ENCODE measurements at regions not wholly inside any gene's neighbourhood (a gene's known extent, or its start where the extent isn't known, plus 50 kb on each side); places are given as distances from the start of the nearest gene placed in this dataset.

DNA sequence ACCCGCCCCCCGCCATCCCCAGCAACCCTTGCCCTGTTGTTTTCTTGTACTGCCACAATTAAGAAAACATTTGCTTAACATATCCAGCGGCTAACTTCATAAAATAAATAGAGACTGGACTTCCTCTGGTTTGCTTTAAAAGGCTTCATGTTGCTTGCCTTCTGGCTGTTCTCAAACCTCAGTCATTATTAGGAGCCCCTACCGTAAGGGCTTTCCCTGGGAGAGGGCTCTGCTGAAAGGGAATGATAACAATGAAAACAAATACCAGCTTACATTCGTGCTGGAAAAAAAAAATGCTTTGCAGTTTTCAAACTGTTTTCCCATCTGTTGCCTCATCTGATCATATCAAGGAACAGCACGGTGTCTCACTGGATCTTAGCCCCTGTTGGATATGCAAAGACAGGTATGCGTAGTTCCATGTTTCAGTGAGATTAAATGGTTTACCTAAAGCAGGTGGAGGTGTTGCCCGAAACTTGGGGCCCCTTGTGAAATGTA, 77.2 kb upstream of the VGLL4 start:
- Histone ChIP-seq H3K4me1 (ENCODE audit: insufficient read depth, low read length) (peaks cover 20% of the 10 kb centered on the region), H3K9me3 (ENCODE audit: insufficient read depth, low read depth, low read length) (no peaks in the 10 kb centered on the region), H3K9ac (ENCODE audit: low read depth, low read length) (peak overlapping the region; percentile 29; the same call in 1 of the 2 replicates), H3K4me3 (ENCODE audit: low read length) (peak overlapping the region; percentile 84; the same call in 1 of the 2 replicates), H3K27ac (ENCODE audit: low read length) (no peak overlapping the region), H3K27me3 (ENCODE audit: insufficient read depth, low read length) (peaks cover 40% of the 10 kb centered on the region), H3K36me3 (ENCODE audit: insufficient read depth, low read depth, low read length) (no peaks in the 10 kb centered on the region)

DNA sequence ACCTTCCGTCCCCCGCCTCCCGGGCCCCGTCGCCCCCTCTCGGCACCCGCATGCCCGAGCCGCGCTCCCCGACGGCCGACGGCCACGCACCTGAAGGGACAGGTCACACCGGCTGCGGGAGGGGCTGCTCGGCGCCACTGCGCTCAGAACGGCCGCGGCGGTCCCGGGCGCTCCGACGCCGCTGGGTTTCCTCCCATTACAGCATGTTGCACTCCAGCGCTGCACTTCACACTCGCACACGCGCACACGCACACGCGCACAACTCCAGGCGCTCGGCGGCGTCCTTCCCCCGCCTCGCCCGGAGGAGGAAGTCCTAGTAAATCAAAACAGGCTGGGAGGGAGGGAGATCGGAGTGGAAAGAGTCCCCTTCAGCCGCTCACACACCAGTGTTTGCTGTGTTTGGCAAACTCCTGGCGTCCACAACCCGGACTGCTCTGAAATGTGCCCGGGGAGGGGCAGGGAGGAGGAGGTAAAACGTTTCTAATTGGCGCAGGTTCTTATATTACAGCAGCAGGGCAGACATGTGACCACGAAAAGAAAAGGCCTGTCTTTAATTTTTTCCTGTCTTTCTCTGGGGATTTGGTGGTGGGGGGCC, 76.7 kb upstream of the VGLL4 start:
- no peaks in the 10 kb centered on the region for H3K9me3 ChIP-seq (ENCODE audit: insufficient read depth, low read depth, low read length)
- H3K4me3 ChIP-seq (ENCODE audit: low read length) = peak overlapping the region; percentile 84
- peaks cover 40% of the 10 kb centered on the region for H3K27me3 ChIP-seq (ENCODE audit: insufficient read depth, low read length)
- peaks cover 20% of the 10 kb centered on the region for H3K4me1 ChIP-seq (ENCODE audit: insufficient read depth, low read length)
- H3K9ac ChIP-seq (ENCODE audit: low read depth, low read length) = peak overlapping the region; percentile 29; the same call in 1 of the 2 replicates
- no peaks in the 10 kb centered on the region for H3K36me3 ChIP-seq (ENCODE audit: insufficient read depth, low read depth, low read length)
- no peak overlapping the region for H3K27ac ChIP-seq (ENCODE audit: low read length)

DNA sequence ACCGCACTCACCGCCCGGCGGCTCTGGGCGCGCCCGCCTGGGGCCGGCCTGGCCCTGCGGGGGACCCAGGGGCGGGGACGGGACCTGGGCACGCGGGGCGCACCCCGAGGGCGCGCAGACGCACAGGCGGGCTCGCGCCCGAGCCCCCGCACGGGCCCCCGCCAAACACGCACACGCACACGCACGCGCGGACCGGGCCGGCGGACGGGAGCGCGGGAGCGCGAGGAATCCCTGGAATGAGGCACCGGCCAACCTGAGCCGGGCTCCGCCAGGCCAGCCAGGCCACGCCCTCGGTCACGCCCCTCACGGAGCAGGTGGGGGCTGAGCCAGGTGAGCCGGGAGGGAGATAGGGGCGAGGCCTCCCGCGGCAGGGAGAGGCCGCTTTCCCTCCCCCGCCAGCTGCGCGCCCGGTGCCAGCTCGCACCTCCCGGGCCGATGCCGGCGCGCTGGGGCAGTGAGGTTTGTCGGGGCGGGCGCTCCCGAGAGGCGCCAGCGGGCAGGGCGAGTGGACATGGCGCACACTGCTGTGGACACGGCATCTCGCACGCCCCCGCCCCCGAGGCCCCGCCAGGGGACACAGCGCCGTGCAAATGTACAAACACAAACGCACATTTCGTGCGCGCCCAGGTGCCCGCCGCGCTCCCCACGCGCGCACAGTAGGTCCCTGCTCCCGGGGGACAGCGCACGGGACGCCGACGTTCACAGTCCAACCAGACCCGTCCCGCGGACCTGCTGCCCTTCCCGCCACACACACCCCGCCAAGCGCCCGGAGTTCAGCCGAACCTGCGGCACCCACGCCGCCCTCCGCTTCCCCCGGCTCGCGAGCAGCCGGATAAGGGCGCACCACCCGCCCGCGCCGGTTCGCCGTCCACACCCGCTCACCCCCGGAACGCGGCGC, 75.9 kb upstream of the VGLL4 start:
- no peak overlapping the region for H3K27ac ChIP-seq (ENCODE audit: low read length)

DNA sequence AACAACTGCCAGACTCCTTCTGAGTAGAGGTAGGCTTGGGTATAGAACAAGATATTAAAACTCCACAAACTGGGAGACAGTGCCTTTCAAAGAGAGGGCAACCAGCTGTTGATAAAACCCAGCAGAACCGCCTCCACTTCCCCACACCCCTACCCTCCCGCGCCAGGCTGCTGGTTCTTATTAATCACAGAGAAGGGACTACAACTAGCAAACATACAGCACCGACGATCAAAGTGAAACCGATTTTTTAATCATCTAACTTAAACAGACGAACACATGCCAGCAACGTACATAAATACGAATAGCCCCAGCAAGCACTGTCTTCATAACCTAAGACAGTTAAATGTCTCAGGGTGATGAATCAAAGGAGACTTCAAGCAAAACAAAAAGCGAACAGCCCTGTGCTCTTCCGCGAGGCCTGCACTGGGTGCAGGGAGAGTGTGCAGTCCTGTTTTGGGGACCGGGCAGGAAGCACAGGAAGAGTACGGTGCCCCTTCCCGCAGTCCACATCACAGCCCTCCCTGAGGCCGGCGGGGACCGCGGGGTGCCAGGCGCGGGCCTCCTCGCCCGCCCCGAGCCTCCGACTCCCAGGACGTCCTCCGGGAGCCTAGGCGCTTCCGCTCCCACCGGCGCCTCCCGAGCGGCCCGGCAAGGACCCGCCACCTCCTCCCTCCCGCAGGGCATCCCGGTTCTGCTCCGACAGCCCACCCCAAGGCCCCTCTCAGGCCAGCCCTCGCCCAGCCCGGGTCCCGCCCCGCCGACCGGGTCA, 75.1 kb upstream of the VGLL4 start:
- H3K9ac ChIP-seq (ENCODE audit: low read depth, low read length) = peak overlapping the region; percentile 52; the same call in 1 of the 2 replicates
- peaks cover 20% of the 10 kb centered on the region for H3K4me1 ChIP-seq (ENCODE audit: insufficient read depth, low read length)
- no peak overlapping the region for H3K27ac ChIP-seq (ENCODE audit: low read length)
- peaks cover 35% of the 10 kb centered on the region for H3K27me3 ChIP-seq (ENCODE audit: insufficient read depth, low read length)
- no peaks in the 10 kb centered on the region for H3K36me3 ChIP-seq (ENCODE audit: insufficient read depth, low read depth, low read length)
- peak overlapping the region; percentile 84 for H3K4me3 ChIP-seq (ENCODE audit: low read length)
- H3K9me3 ChIP-seq (ENCODE audit: insufficient read depth, low read depth, low read length) = no peaks in the 10 kb centered on the region

More for the DNA sequence above, 75.9 kb upstream of the VGLL4 start:
- Histone ChIP-seq H3K4me3 (ENCODE audit: low read length) (peak overlapping the region; percentile 84; the same call in 1 of the 2 replicates), H3K36me3 (ENCODE audit: insufficient read depth, low read depth, low read length) (no peaks in the 10 kb centered on the region), H3K27me3 (ENCODE audit: insufficient read depth, low read length) (peaks cover 35% of the 10 kb centered on the region), H3K4me1 (ENCODE audit: insufficient read depth, low read length) (peaks cover 20% of the 10 kb centered on the region), H3K9ac (ENCODE audit: low read depth, low read length) (peak overlapping the region; percentile 52; the same call in 1 of the 2 replicates), H3K9me3 (ENCODE audit: insufficient read depth, low read depth, low read length) (no peaks in the 10 kb centered on the region)

DNA sequence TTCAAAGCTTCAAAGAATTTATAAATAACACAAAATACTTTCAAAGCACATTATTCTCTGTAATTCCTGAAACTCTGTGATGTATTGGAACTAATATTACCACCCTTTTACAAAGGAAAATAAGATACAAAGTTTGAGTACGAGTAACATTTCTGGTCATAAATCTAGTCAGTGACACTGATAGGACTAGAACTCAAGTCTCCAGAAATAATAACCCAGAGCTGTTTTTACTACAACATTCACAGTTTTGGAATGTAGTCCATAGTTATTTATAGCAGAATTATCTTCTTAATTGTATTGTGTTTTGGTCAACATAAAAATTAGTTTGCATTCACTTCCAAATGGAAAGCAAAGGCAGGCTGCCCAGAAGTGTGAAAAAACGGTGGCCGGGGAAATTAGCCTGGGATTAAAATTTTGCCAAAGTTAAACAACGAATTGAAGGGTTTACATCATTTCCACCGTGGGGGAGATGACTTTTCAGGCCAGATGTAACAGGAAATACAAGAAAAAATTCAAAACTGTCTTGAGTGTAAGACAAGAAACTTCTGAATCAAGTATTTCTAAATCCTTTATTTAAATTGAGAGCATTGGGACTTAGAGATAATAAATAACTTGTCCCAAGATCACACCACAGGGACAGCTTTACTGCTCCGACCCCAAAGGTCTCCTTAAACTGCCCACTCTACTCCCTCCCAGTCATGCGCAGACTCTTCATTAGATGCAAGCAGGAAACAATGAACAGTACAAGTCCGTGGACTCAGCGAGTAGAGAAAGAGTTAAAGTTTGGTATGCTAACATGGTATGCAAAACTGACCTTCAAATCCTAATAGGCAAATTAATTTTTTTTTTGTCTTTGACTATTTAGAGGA, 74.3 kb upstream of the VGLL4 start:
- H3K36me3 ChIP-seq (ENCODE audit: insufficient read depth, low read depth, low read length) = no peaks in the 10 kb centered on the region
- peak overlapping the region; percentile 84 for H3K4me3 ChIP-seq (ENCODE audit: low read length)
- H3K4me1 ChIP-seq (ENCODE audit: insufficient read depth, low read length) = peaks cover 20% of the 10 kb centered on the region
- peaks cover 35% of the 10 kb centered on the region for H3K27me3 ChIP-seq (ENCODE audit: insufficient read depth, low read length)
- peak overlapping the region; percentile 52; the same call in 1 of the 2 replicates for H3K9ac ChIP-seq (ENCODE audit: low read depth, low read length)
- H3K27ac ChIP-seq (ENCODE audit: low read length) = no peak overlapping the region
- no peaks in the 10 kb centered on the region for H3K9me3 ChIP-seq (ENCODE audit: insufficient read depth, low read depth, low read length)

DNA sequence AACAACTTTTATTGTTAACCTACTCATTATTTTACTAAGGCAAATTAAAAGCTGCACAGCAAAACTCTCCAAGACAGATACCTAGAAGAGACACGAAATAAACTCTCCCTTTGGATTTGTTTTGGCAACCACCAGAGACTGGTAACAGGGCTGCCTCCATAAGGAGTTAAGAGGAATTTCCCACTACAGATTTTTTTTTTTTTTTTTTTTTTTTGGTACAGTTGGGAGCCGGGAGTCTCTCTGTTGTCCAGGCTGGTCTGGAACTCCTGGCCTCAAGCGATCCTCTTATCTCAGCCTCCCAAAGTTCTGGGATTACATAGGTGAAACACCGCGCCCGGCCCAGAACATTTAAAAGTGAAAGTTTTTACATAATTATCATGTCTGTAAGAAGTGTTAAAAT, 73.6 kb upstream of the VGLL4 start:
- Histone ChIP-seq H3K9me3 (ENCODE audit: insufficient read depth, low read depth, low read length) (no peaks in the 10 kb centered on the region), H3K4me1 (ENCODE audit: insufficient read depth, low read length) (peaks cover 20% of the 10 kb centered on the region), H3K27me3 (ENCODE audit: insufficient read depth, low read length) (peaks cover 35% of the 10 kb centered on the region), H3K36me3 (ENCODE audit: insufficient read depth, low read depth, low read length) (no peaks in the 10 kb centered on the region), H3K9ac (ENCODE audit: low read depth, low read length) (no peak overlapping the region), H3K27ac (ENCODE audit: low read length) (no peak overlapping the region), H3K4me3 (ENCODE audit: low read length) (0 out of 2 replicates have a peak overlapping the region, but pooled peaks have one; percentile 11)

DNA sequence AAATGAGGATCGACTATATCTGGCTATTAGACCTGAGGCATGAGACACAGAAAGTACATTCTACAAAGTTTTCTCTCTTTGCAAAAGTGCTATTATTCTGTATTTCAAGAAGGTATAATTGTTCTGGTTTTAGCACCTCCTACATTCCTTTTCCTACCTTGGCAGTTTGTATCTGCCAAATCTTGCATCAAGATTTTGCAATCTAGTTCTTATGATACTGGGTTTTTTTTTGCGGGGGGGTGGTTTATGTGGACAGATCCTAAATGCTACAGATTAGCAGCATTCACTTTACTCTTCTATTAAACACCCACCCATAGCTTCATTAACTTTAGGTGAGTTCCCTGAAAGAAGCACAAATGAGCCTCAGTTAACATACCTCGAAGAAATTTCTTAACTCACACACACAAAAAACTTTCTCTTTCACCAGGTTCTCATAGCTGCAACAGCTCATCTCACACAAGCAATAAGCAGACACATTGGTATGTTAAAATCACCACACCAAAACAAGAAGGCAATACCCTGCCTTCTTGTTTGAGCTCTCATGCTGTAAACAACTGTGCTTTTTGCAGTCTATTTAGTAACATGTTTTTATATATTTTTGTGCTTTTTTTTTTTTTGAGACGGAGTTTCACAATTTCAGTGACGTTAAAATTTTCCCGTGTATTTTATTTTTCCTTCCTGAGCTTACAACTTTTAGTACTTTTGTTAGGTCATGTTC, 73.0 kb upstream of the VGLL4 start:
- Histone ChIP-seq H3K36me3 (ENCODE audit: insufficient read depth, low read depth, low read length) (no peaks in the 10 kb centered on the region), H3K27me3 (ENCODE audit: insufficient read depth, low read length) (peaks cover 29% of the 10 kb centered on the region), H3K9ac (ENCODE audit: low read depth, low read length) (no peak overlapping the region), H3K9me3 (ENCODE audit: insufficient read depth, low read depth, low read length) (no peaks in the 10 kb centered on the region), H3K4me3 (ENCODE audit: low read length) (0 out of 2 replicates have a peak overlapping the region, but pooled peaks have one; percentile 11), H3K4me1 (ENCODE audit: insufficient read depth, low read length) (peaks cover 20% of the 10 kb centered on the region), H3K27ac (ENCODE audit: low read length) (no peak overlapping the region)

DNA sequence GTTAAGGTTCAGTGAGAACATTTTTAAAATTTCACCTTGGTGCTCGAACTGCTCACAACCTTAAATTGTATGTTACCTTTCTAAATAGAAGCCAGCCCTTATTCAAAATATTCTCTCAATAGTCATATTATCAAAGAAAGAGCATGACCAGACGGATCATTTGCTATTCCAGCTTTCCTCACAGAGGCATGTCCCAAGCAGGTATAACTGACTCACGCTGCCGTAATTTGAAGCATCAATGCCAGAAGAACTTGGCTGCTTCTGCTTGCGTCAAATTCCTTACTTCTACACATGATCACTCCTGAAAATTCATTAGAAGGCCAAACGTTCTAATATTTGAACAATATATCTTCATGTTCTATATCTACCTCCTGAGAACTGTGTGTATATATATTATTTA, 69.5 kb upstream of the VGLL4 start:
- no peaks in the 10 kb centered on the region; the same call in 1 of the 2 replicates for H3K9me3 ChIP-seq (ENCODE audit: insufficient read depth, low read depth, low read length)
- peaks cover 17% of the 10 kb centered on the region for H3K4me1 ChIP-seq (ENCODE audit: insufficient read depth, low read length)
- no peak overlapping the region for H3K9ac ChIP-seq (ENCODE audit: low read depth, low read length)
- no peaks in the 10 kb centered on the region; the same call in 1 of the 2 replicates for H3K36me3 ChIP-seq (ENCODE audit: insufficient read depth, low read depth, low read length)
- H3K4me3 ChIP-seq (ENCODE audit: low read length) = no peak overlapping the region
- H3K27ac ChIP-seq (ENCODE audit: low read length) = no peak overlapping the region
- H3K27me3 ChIP-seq (ENCODE audit: insufficient read depth, low read length) = peaks cover 5% of the 10 kb centered on the region; the same call in 1 of the 2 replicates

DNA sequence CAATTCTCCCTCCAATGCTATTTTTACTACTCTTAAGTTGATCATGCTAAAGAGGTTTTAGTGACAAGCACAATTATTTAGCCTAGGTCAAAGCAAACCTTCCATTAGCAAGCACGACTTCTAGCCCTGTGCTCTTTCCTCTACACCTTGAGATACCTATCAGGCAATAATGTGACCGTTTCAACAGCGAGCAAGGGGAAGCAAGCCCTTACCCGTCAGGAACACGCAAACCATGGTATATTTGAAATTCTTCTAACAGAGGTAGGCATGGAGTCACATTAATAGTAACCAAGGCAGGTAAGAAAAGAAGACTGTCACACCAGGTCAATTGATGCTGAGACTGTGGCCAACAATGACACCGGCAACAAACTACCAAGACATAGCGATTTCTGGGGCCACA, 68.9 kb upstream of the VGLL4 start:
- H3K9ac ChIP-seq (ENCODE audit: low read depth, low read length) = no peak overlapping the region
- no peak overlapping the region for H3K27ac ChIP-seq (ENCODE audit: low read length)

DNA sequence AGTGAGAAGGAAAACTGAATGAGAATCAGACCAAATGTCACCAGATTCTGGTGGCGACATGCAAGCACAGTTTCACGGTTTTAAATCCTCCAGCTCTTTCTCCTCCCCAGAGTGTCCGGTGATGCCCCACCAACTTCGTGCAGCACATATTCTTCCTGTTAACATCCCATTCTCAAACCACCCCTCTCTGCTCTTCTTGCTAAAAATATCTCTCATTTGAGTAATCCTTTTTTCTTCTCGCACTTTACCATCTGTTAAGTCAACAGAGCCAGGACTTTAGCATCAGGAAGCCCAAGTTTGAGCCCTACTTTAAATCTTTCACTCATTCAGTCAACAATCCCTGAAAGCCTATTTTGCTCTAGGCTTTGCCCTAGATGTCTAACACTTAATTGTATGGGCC, 68.2 kb upstream of the VGLL4 start:
- no peaks in the 10 kb centered on the region; the same call in 1 of the 2 replicates for H3K9me3 ChIP-seq (ENCODE audit: insufficient read depth, low read depth, low read length)
- no peaks in the 10 kb centered on the region; the same call in 1 of the 2 replicates for H3K36me3 ChIP-seq (ENCODE audit: insufficient read depth, low read depth, low read length)
- no peak overlapping the region for H3K27ac ChIP-seq (ENCODE audit: low read length)
- peaks cover 6% of the 10 kb centered on the region; the same call in 1 of the 2 replicates for H3K4me1 ChIP-seq (ENCODE audit: insufficient read depth, low read length)
- no peak overlapping the region for H3K9ac ChIP-seq (ENCODE audit: low read depth, low read length)
- H3K4me3 ChIP-seq (ENCODE audit: low read length) = no peak overlapping the region
- no peaks in the 10 kb centered on the region for H3K27me3 ChIP-seq (ENCODE audit: insufficient read depth, low read length)

More for the DNA sequence above, 68.9 kb upstream of the VGLL4 start:
- no peaks in the 10 kb centered on the region; the same call in 1 of the 2 replicates for H3K9me3 ChIP-seq (ENCODE audit: insufficient read depth, low read depth, low read length)
- H3K27me3 ChIP-seq (ENCODE audit: insufficient read depth, low read length) = no peaks in the 10 kb centered on the region; the same call in 1 of the 2 replicates
- H3K4me1 ChIP-seq (ENCODE audit: insufficient read depth, low read length) = peaks cover 11% of the 10 kb centered on the region; the same call in 1 of the 2 replicates
- no peak overlapping the region for H3K4me3 ChIP-seq (ENCODE audit: low read length)
- H3K36me3 ChIP-seq (ENCODE audit: insufficient read depth, low read depth, low read length) = no peaks in the 10 kb centered on the region; the same call in 1 of the 2 replicates

Measured in iPS-20b (cell line).